Natural killer cell (primary cell): ENCODE measurements at regions not wholly inside any gene's neighbourhood (a gene's known extent, or its start where the extent isn't known, plus 50 kb on each side); places are given as distances from the start of the nearest gene placed in this dataset.

Experiments used
- ATAC-seq, 3 donors: fragments of 150-1000 bp in 2 of 3; fragments of 200-7000 bp in 1 of 3; cut with Tn5 transposase; 1 replicate in 1 of 3; 2 replicates in 2 of 3; pipeline ENCODE4 v1.10.0; 2021; ENCODE audit warnings: mild to moderate bottlenecking in 2 of 3, moderate library complexity in 2 of 3
- DNase-seq, 2 donors: peaks; one replicate each; pipeline versions ENCODE4 v3.0.0 to v3.0.0-alpha.2; 2013 to 2021; ENCODE audit warnings: mixed read lengths in 1 of 2
- H3K27ac ChIP-seq: one replicate; pipeline ENCODE4 v1.5.1; 2013; ENCODE audit warnings: mild to moderate bottlenecking, low read length
- H3K27me3 ChIP-seq: one replicate; pipeline ENCODE4 v1.6.1; 2013; ENCODE audit warnings: low read length; ENCODE audit not compliant: control insufficient read depth, insufficient read depth
- H3K36me3 ChIP-seq: one replicate; pipeline ENCODE4 v1.6.1; 2013; ENCODE audit warnings: low read length; ENCODE audit not compliant: control insufficient read depth, insufficient read depth
- H3K4me1 ChIP-seq: one replicate; pipeline ENCODE4 v1.6.1; 2013; ENCODE audit warnings: low read length; ENCODE audit not compliant: control insufficient read depth, insufficient read depth
- H3K4me3 ChIP-seq: one replicate; pipeline ENCODE4 v1.5.1; 2013; ENCODE audit warnings: low read length
- H3K9me3 ChIP-seq: one replicate; pipeline ENCODE4 v1.6.1; 2013; ENCODE audit warnings: low read length; ENCODE audit not compliant: control insufficient read depth, insufficient read depth
- H3K27ac Mint-ChIP-seq, 2 donors: one replicate each; pipeline ENCODE4 v1.8.0; 2022; ENCODE audit warnings: mild to moderate bottlenecking in 2 of 2, mixed read lengths in 2 of 2, moderate library complexity in 1 of 2
- H3K27me3 Mint-ChIP-seq, 2 donors: one replicate each; pipeline ENCODE4 v1.8.0; 2022; ENCODE audit warnings: low read depth in 2 of 2, mixed read lengths in 2 of 2
- H3K36me3 Mint-ChIP-seq: one replicate; pipeline ENCODE4 v1.8.0; 2022; ENCODE audit warnings: mixed read lengths
- H3K4me1 Mint-ChIP-seq, 2 donors: one replicate each; pipeline ENCODE4 v1.8.0; 2022; ENCODE audit warnings: mixed read lengths in 2 of 2
- H3K4me3 Mint-ChIP-seq: one replicate; pipeline ENCODE4 v1.8.0; 2022; ENCODE audit warnings: mild to moderate bottlenecking, moderate library complexity, mixed read lengths
- H3K9me3 Mint-ChIP-seq, 2 donors: one replicate each; pipeline ENCODE4 v1.8.0; 2022; ENCODE audit warnings: mixed read lengths in 2 of 2
- WGBS: methylation state at CpG from one replicate; pipeline ENCODE4 v1.1.7; 2013; ENCODE audit warnings: missing lambda C conversion rate; ENCODE audit not compliant: insufficient coverage; 5-methylcytosine and 5-hydroxymethylcytosine counted together
- intact Hi-C: fragments of 100-400 bp; cut with micrococcal nuclease; formaldehyde crosslinking; loops from one replicate; pipeline ENCODE4 v1.14.2; 2022
- TF ChIP-seq, protein P1 (sequence below): fragments of 200-600 bp; IDR thresholded peaks from one replicate; pipeline ENCODE4 v1.8.0; 2022; ENCODE audit warnings: antibody characterized with exemption

DNA sequence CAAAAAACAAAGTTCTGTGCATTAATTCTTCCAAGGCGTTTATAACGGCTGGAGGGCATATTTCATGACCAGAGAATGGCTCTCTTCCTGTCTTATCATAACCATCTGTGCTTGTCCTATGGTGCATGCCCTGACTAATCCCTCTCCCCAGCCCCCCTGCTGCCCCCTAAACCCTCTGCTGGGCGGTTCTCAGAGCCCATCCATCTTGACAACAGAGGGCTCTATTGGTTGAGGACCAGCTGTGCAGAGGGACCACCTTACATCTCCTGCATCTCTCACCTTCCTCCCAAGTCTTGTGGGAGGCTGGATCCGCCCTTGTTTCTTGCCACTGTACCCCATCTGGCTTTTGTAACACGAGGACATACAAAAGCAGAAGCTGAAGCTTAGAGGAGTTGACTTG is 282.1 kb downstream of the MIAT start:
- no peak overlapping the region for H3K4me3 Mint-ChIP-seq
- intact Hi-C loops: no loop called here

DNA sequence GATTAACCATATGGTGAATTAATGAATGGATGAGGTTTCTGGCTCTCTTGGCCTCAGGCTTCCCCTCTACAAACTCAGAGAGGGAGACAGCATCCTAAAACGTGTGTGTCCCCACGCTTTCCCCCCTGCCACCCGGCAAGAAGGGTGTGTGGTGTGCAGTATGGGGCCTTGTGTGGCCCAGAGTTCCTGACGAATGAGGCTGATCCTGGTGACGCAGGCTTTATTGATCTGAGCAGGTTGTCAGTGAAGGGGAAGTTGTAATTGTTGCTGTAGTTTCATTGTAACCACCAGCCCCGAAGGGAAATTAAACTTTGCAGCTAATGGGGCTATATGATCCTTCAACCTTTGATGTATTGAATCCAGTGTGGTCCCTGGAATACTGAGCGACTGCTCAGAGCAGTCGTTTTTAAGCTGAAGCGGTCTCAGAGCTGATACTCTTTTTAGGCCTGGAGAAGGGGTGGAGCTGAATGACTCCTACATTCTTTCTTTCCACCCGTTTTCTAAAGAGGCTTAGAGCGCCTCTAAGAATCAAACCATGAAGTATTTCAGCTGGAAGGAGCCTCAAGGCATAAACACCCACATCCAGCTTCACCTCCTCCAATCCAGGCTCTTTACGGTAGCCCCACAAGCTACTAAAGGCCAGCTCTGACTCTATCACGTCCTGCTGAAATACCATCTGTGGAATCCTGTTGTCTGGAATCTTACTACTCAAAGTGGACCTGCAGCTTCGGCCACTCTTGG is 284.7 kb downstream of the MIAT start:
- TF ChIP-seq, protein P1, sequence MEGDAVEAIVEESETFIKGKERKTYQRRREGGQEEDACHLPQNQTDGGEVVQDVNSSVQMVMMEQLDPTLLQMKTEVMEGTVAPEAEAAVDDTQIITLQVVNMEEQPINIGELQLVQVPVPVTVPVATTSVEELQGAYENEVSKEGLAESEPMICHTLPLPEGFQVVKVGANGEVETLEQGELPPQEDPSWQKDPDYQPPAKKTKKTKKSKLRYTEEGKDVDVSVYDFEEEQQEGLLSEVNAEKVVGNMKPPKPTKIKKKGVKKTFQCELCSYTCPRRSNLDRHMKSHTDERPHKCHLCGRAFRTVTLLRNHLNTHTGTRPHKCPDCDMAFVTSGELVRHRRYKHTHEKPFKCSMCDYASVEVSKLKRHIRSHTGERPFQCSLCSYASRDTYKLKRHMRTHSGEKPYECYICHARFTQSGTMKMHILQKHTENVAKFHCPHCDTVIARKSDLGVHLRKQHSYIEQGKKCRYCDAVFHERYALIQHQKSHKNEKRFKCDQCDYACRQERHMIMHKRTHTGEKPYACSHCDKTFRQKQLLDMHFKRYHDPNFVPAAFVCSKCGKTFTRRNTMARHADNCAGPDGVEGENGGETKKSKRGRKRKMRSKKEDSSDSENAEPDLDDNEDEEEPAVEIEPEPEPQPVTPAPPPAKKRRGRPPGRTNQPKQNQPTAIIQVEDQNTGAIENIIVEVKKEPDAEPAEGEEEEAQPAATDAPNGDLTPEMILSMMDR: no peak
- H3K9me3 ChIP-seq: no peaks in the 10 kb centered on the region
- no peaks in the 10 kb centered on the region for H3K4me1 ChIP-seq
- H3K27ac ChIP-seq: no peak overlapping the region
- Mint-ChIP-seq H3K9me3 (peaks cover 2 to 3% of the 10 kb centered on the region in 2 donors), H3K4me3 (no peak overlapping the region), H3K27me3 (peaks cover 7 to 13% of the 10 kb centered on the region in 2 donors), H3K4me1 (no peaks in the 10 kb centered on the region), H3K27ac (no peak overlapping the region), H3K36me3 (peaks cover 6% of the 10 kb centered on the region)
- 68% methylated on average over 13 of the region's 14 CpGs for WGBS
- ATAC-seq (no peak), DNase-seq (no peak)
- intact Hi-C loops: no loop called here
- H3K36me3 ChIP-seq: no peaks in the 10 kb centered on the region
- H3K27me3 ChIP-seq: no peaks in the 10 kb centered on the region
- no peak overlapping the region for H3K4me3 ChIP-seq

More for the DNA sequence above, 282.1 kb downstream of the MIAT start:
- H3K9me3 ChIP-seq: no peaks in the 10 kb centered on the region
- peaks cover 0 to 5% of the 10 kb centered on the region in 2 donors for H3K27me3 Mint-ChIP-seq
- no peak overlapping the region for H3K4me3 ChIP-seq
- no peaks in the 10 kb centered on the region for H3K4me1 Mint-ChIP-seq
- no peak overlapping the region for H3K27ac Mint-ChIP-seq
- WGBS: 32% methylated on average over 5 of the region's 5 CpGs
- TF ChIP-seq, protein P1: no peak
- H3K9me3 Mint-ChIP-seq: peaks cover 2 to 3% of the 10 kb centered on the region in 2 donors
- ATAC-seq (no peak), DNase-seq (no peak)
- no peak overlapping the region for H3K27ac ChIP-seq
- H3K36me3 ChIP-seq: no peaks in the 10 kb centered on the region
- no peaks in the 10 kb centered on the region for H3K4me1 ChIP-seq
- H3K36me3 Mint-ChIP-seq: peaks cover 6% of the 10 kb centered on the region
- H3K27me3 ChIP-seq: no peaks in the 10 kb centered on the region

DNA sequence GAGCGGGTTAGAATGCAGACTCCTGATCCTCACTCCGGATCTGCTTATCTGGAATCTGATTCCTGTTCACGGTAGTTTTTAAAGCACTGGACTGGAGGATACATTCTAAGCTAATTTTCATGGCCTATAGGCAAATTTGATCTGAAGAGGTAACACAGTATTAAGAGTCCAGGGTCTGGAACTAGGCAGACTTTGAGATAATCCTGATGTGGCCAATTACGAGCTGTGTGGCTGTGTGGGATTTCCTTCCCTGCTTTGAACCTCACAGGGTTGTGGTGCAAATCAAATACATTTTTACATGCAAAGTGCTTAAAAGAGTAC is 285.2 kb downstream of the MIAT start:
- intact Hi-C loops: no loop called here
- ATAC-seq (no peak), DNase-seq (no peak)
- 80% methylated on average over 4 of the region's 4 CpGs for WGBS
- H3K4me3 Mint-ChIP-seq: no peak overlapping the region
- Histone ChIP-seq H3K27me3 (no peaks in the 10 kb centered on the region), H3K4me3 (no peak overlapping the region), H3K4me1 (no peaks in the 10 kb centered on the region), H3K36me3 (no peaks in the 10 kb centered on the region), H3K9me3 (no peaks in the 10 kb centered on the region), H3K27ac (no peak overlapping the region)
- TF ChIP-seq, protein P1: no peak
- no peaks in the 10 kb centered on the region for H3K4me1 Mint-ChIP-seq
- peaks cover 4% of the 10 kb centered on the region for H3K36me3 Mint-ChIP-seq
- H3K27me3 Mint-ChIP-seq: peaks cover 7 to 12% of the 10 kb centered on the region in 2 donors
- peaks cover under 1 to 2% of the 10 kb centered on the region in 2 donors for H3K9me3 Mint-ChIP-seq
- no peak overlapping the region for H3K27ac Mint-ChIP-seq

DNA sequence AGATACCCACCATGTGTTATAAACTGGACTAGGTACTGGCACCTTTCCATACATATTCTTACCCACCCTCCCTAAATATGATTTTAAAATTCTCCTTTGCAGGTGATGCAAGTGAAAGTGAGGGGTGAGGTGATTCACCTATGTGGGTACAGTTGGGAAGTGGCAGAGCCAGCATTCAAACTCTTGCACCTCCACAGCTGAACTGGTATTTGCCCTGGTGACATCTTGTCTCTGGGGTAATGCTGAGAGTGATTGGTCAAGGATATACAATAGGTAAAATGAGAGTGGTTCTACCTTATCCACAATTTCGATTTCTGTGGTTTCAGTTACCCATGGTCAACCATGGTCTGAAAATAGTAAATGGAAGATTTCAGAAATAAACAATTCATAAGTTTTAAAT is 288.2 kb downstream of the MIAT start:
- no peak overlapping the region for H3K27ac Mint-ChIP-seq
- H3K36me3 ChIP-seq: no peaks in the 10 kb centered on the region
- TF ChIP-seq, protein P1: no peak
- H3K9me3 Mint-ChIP-seq: no peaks in the 10 kb centered on the region
- no peaks in the 10 kb centered on the region for H3K4me1 Mint-ChIP-seq
- H3K27me3 Mint-ChIP-seq: peaks cover 10 to 16% of the 10 kb centered on the region in 2 donors
- intact Hi-C loops: no loop called here
- ATAC-seq: no peak
- H3K4me3 Mint-ChIP-seq: no peak overlapping the region
- no peaks in the 10 kb centered on the region for H3K36me3 Mint-ChIP-seq
- WGBS: 100% methylated on average over 1 of the region's 1 CpG
- H3K4me1 ChIP-seq: no peaks in the 10 kb centered on the region
- H3K27ac ChIP-seq: no peak overlapping the region
- DNase-seq: no peak
- no peak overlapping the region for H3K4me3 ChIP-seq
- H3K27me3 ChIP-seq: no peaks in the 10 kb centered on the region
- no peaks in the 10 kb centered on the region for H3K9me3 ChIP-seq
